ENCODE measurements at regions not wholly inside any gene's neighbourhood (a gene's known extent, or its start where the extent isn't known, plus 50 kb on each side); places are given as distances from the start of the nearest gene placed in this dataset.

- TF ChIP-seq HNF1A (IDR thresholded peaks at IDR 0.05; ENCODE audit: low read depth) (peak; percentile 80), HNF1A (CRISPR knock-in tag; IDR thresholded peaks at IDR 0.05; ENCODE audit: borderline replicate concordance) (peak; percentile 78), EP300 (IDR thresholded peaks at IDR 0.05; ENCODE audit: low read depth in 2 of 2, low read length in 2 of 2) (peak in 1 of 2 experiments; percentile 47; a peak in 1 of 4 replicates), EP300 (CRISPR knock-in tag; IDR thresholded peaks at IDR 0.05; ENCODE audit: borderline replicate concordance) (no peak)
Measured at GRCh38 chr7:4436361-4436895, 245.7 kb upstream of the FOXK1 start (continued).

GRCh38 chr7:4436936-4437335 is 245.2 kb upstream of the FOXK1 start:
- POLR2A ChIA-PET, result no interaction called here
- in situ Hi-C loops (cut with HindIII; ENCODE audit: extremely low pct_ligation_motif_present, low pct_unique_long_range_greater_than_20kb), result no loop called here
- BruUV-seq (replicated peaks), result no TSS peak
- no peak overlapping the region for H3K4me3 ChIP-seq (replicated peaks in 1 of 3; ENCODE audit: insufficient read depth in 1 of 3, low read depth in 2 of 3, low read length in 3 of 3)
- 3% methylated on average over 3 of the region's 3 CpGs for WGBS (ENCODE audit: low lambda C conversion rate)
- no peak; the same call in 2 of the 3 replicates for ATAC-seq
- intact Hi-C loops (cut with micrococcal nuclease; ENCODE audit: unreplicated experiment), result loop anchor here (5.0 kb wide), 1 partner anchor 195 kb away; no protein-coding TSS in a partner anchor
- no peaks in the 10 kb centered on the region for H3K9me3 ChIP-seq (ENCODE audit: low read length)
- no peak for DNase-seq (ENCODE audit: low spot score)
- no peak overlapping the region for H3K9ac ChIP-seq (ENCODE audit: insufficient read depth, low read depth, low read length)
- TF ChIP-seq ZNF263 (CRISPR knock-in tag; IDR thresholded peaks at IDR 0.05), result no peak
- no peak for TF ChIP-seq MAZ (IDR thresholded peaks at IDR 0.05; ENCODE audit: borderline replicate concordance, low read depth, low read length)
- TF ChIP-seq MAZ (CRISPR knock-in tag; IDR thresholded peaks at IDR 0.05; ENCODE audit: low read depth), result no peak
- no peak for TF ChIP-seq ZFP90 (CRISPR knock-in tag; IDR thresholded peaks at IDR 0.05; ENCODE audit: borderline replicate concordance)
- 0 out of 2 replicates have a peak, but pooled peaks cover 4% of the 10 kb centered on the region for H4K20me1 ChIP-seq (ENCODE audit: insufficient read depth, low read length)
- no peak overlapping the region for H3K27ac ChIP-seq (ENCODE audit: extremely low read length, insufficient read depth, low read length)
- FAIRE-seq, result no peak
- peak overlapping the region; percentile 36 for H3K4me2 ChIP-seq (ENCODE audit: low read depth, low read length)
- CTCF ChIA-PET (ENCODE audit: low intra/inter-chr PET ratio, low total read pairs), result no interaction called here
- no peak overlapping the region for H2AFZ ChIP-seq (ENCODE audit: low read length)
- H3K27me3 ChIP-seq (ENCODE audit: control insufficient read depth in 1 of 2, insufficient read depth in 2 of 2, low read length in 2 of 2), result peaks cover 3 to 26% of the 10 kb centered on the region in 2 experiments; a peak in 2 of 5 replicates
- H3K36me3 ChIP-seq (replicated peaks in 1 of 2; ENCODE audit: control insufficient read depth in 1 of 2, insufficient read depth in 2 of 2, low read length in 2 of 2), result no peaks in the 10 kb centered on the region
- H3K4me1 ChIP-seq (ENCODE audit: insufficient read depth, low read length), result peaks cover 18% of the 10 kb centered on the region
- H3K79me2 ChIP-seq (ENCODE audit: insufficient read depth, low read length), result no peaks in the 10 kb centered on the region

Measured in HepG2 (cell line).